Stimulated activated CD8-positive, alpha-beta memory T cell treated with anti-CD3 and anti-CD28 coated beads, Interleukin-2, amount 100 ng/mL, for 48 hours (primary cell): ENCODE measurements at regions not wholly inside any gene's neighbourhood (a gene's known extent, or its start where the extent isn't known, plus 50 kb on each side); places are given as distances from the start of the nearest gene placed in this dataset.

Source experiments
- DNase-seq, 2 donors: peaks; one replicate each; pipeline ENCODE4 v3.0.0-alpha.2; 2020; ENCODE audit warnings: low read depth in 2 of 2

- no peak for DNase-seq
These were observed 61.2 kb upstream of the ALDH1A1 start for GRCh38 chr9:73014011-73014410.

DNA sequence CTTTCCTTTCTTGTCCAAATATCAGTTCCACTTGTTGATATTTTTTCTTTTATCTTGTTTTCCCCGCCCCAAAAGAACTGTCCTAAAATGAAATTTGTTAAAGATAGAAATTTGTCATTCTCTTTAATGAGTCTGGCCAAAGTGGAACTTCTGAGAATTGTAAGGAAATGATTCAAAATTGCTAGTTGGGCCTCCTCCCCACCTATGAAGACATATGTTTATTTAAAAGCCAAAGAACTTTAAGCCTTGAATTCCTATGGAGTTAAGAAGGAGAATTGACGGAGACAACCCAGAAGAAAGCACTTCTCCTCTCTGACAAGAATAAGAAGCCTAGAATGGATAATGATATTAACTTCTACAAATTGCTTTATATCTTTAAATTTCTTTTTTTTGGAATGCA, 59.1 kb upstream of the ALDH1A1 start:
- DNase-seq: no peak

- no peak for DNase-seq
These were observed 58.4 kb upstream of the ALDH1A1 start for GRCh38 chr9:73011181-73011750.

- DNase-seq: no peak
These were observed 56.9 kb upstream of the ALDH1A1 start for GRCh38 chr9:73009649-73010288.

GRCh38 chr9:73007966-73008672, 55.3 kb upstream of the ALDH1A1 start:
- no peak for DNase-seq

DNA sequence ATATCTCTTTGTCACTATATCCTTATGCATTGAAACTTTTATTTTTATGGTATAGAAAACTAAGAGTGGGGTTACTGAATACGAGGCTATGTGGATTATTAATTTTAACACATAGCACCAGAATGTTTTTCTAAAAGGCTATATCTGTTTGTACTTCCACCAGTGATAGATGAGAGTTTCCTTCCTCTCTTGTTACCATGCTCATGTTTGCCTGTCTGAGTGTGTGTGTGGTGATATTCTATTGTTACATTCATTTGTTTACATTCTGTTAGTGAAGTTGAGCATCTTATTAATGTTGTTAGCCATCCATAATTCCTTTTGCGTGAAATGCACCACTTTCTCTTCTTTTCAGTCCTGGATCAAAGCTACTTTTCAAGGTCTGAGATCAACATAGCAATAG, 54.1 kb upstream of the ALDH1A1 start:
- no peak for DNase-seq
